Skeletal muscle cell (primary cell): ENCODE measurements at regions not wholly inside any gene's neighbourhood (a gene's known extent, or its start where the extent isn't known, plus 50 kb on each side); places are given as distances from the start of the nearest gene placed in this dataset.

Source experiments
- DNase-seq: peaks from one replicate; pipeline ENCODE4 v3.0.0-alpha.2; 2010; ENCODE audit warnings: low read depth
- H3K4me3 ChIP-seq: 2 replicates; pipeline ENCODE4 v1.5.1; 2011; ENCODE audit warnings: low read depth, mild to moderate bottlenecking, control low read depth, low read length, moderate library complexity

GRCh38 chr1:84090447-84091245 is 53.4 kb upstream of the PRKACB start:
- no peak overlapping the region for H3K4me3 ChIP-seq
- DNase-seq, result no peak

DNA sequence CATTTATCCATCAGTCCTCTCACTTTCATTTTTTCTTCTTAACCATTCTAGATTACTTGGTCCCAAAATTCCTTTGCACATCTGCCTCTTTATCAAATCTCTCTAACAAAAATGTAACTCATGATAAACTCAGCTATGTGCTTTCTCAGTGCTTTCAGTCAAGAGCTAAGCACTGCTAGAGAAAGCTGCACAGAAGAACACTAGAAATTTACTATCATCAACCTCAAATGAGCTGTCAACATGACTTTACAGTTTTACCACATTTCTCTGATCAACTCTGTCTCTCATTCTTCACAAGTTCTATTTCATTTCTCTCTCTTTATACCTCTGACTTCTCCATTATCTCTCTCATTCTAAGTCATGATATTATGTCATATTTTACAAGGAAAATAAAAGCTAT is 54.2 kb upstream of the PRKACB start:
- no peak overlapping the region for H3K4me3 ChIP-seq
- DNase-seq, result no peak

GRCh38 chr1:84089465-84089864 is 54.6 kb upstream of the PRKACB start:
- H3K4me3 ChIP-seq, result no peak overlapping the region
- peak; percentile 45 for DNase-seq

GRCh38 chr1:84086616-84087015 is 57.5 kb upstream of the PRKACB start:
- DNase-seq, result no peak

DNA sequence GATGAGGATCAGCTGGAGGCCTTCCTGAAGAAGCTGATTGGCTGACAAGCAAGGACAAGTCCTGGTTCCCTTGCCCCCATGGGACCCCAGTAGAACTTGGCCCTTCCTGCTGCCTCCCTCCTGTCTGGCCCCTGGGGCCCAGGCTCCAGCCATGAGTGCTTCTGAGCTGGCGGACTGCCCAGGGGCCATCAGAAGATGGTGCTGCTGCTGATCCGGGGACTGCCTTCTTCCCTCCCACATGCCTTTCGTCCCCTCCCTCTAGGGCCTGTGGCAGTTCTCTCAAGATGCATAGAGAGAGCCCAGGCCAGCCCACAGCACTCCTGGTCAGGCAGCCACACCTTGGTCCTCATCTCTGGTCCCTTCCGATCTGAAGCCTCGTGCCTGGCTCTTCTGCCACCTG is 57.9 kb upstream of the PRKACB start:
- DNase-seq, result no peak
- no peak overlapping the region for H3K4me3 ChIP-seq

More at GRCh38 chr1:84086616-84087015, 57.5 kb upstream of the PRKACB start:
- no peak overlapping the region for H3K4me3 ChIP-seq

- DNase-seq, result no peak
- H3K4me3 ChIP-seq, result no peak overlapping the region
Measured at GRCh38 chr1:84083307-84083706, 60.8 kb upstream of the PRKACB start.

DNA sequence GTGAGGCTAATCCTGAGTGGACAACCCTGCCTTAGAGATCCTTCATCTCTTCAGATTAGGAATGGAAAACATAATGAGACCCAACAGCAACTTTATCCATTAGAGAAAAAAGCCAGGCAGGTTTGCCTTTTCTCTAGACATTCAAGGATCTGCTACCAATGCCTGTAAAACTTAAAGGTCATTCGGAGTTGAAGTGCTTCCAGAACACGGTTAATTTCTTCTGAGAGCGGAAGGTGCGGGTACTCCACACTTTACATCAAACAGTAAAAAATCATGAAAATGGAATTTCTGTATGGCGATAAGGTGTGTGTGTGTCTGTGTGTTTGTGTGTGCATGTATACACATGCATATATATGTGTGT is 65.2 kb upstream of the PRKACB start:
- DNase-seq, result no peak
- H3K4me3 ChIP-seq, result peak overlapping the region; percentile 76

- DNase-seq, result no peak
- peak overlapping the region; percentile 76 for H3K4me3 ChIP-seq
Measured at GRCh38 chr1:84078108-84078841, 65.8 kb upstream of the PRKACB start.

- peak; percentile 37 for DNase-seq
- H3K4me3 ChIP-seq, result peak overlapping the region; percentile 76
Measured at GRCh38 chr1:84077476-84078107, 66.5 kb upstream of the PRKACB start.

GRCh38 chr1:84073266-84073665 is 70.8 kb upstream of the PRKACB start:
- no peak for DNase-seq
- no peak overlapping the region for H3K4me3 ChIP-seq

- H3K4me3 ChIP-seq, result no peak overlapping the region
- no peak for DNase-seq
Measured at GRCh38 chr1:84069236-84069845, 70.4 kb upstream of the TTLL7 start.

DNA sequence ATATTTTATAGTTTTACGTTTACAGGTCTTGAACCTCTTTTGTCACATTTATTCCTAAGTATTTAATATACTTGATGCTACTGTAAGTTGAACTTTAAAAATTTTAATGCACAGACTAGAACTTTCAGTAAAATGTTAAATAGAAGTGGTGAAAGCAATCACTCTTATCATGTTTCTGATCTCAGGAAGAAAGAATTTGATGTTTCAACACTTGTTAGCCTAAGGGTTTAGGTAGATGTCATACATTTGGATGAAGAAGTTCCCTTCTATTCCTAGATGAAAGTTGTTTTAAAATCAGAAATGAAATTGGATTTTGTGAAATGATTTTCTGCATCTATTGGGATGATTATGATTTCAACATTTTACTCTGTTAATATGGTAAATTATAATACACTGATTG is 63.6 kb upstream of the TTLL7 start:
- H3K4me3 ChIP-seq, result no peak overlapping the region
- no peak for DNase-seq

DNA sequence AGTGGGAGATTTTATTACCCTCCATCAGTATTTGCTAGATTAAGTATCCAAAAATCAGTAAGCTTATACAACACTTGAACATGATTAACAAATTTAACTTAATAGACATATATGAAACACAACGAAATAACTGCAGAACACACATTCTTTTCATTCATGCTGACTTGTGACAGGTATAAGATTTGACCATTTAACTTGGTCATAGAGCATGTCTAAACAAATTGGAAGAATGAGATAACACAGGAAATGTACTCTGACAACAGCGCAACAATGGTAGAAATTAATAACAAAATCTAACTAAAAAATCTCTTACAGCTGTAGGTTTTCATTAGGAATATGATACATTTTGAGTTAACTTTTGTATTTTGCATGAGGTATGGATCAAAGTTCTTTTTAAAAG is 62.4 kb upstream of the TTLL7 start:
- no peak for DNase-seq

GRCh38 chr1:84060781-84061180 is 61.8 kb upstream of the TTLL7 start:
- no peak for DNase-seq
- no peak overlapping the region for H3K4me3 ChIP-seq

More for the DNA sequence above, 62.4 kb upstream of the TTLL7 start:
- H3K4me3 ChIP-seq, result no peak overlapping the region

- H3K4me3 ChIP-seq, result no peak overlapping the region
- DNase-seq, result no peak
Measured at GRCh38 chr1:84048820-84049219, 49.9 kb upstream of the TTLL7 start.
